GM23338 (cell line): ENCODE measurements at regions not wholly inside any gene's neighbourhood (a gene's known extent, or its start where the extent isn't known, plus 50 kb on each side); places are given as distances from the start of the nearest gene placed in this dataset.

Experiments
- ATAC-seq: fragments of 200-7000 bp; cut with Tn5 transposase; 3 replicates; pipeline ENCODE4 v1.9.1; 2020
- DNase-seq: peaks from one replicate; pipeline ENCODE4 v3.0.0-alpha.2; 2015; ENCODE audit warnings: low spot score
- H2AFZ ChIP-seq: fragments of 200-600 bp; sonication (generic); 2 replicates; pipeline ENCODE4 v1.8.0; 2016; ENCODE audit warnings: antibody characterized with exemption, mild to moderate bottlenecking, moderate library complexity
- H3F3A ChIP-seq: fragments of 200-600 bp; sonication (generic); replicated peaks from 2 replicates; pipeline ENCODE4 v1.8.0; 2017; ENCODE audit warnings: antibody characterized with exemption, mixed run types, low read depth
- H3K27ac ChIP-seq: fragments of 200-600 bp; sonication (generic); 2 replicates; pipeline ENCODE4 v1.6.1; 2016; ENCODE audit warnings: low read depth
- H3K27me3 ChIP-seq: fragments of 200-600 bp; sonication (generic); 2 replicates; pipeline ENCODE4 v1.8.0; 2016; ENCODE audit warnings: mild to moderate bottlenecking, mixed run types, moderate library complexity; ENCODE audit not compliant: insufficient read depth
- H3K36me3 ChIP-seq: fragments of 200-600 bp; sonication (generic); 2 replicates; pipeline ENCODE4 v1.8.0; 2016; ENCODE audit warnings: mild to moderate bottlenecking; ENCODE audit not compliant: insufficient read depth
- H3K4me1 ChIP-seq: fragments of 200-600 bp; sonication (generic); 2 replicates; pipeline ENCODE4 v1.8.0; 2016; ENCODE audit warnings: mild to moderate bottlenecking, moderate library complexity; ENCODE audit not compliant: insufficient read depth
- H3K4me2 ChIP-seq: fragments of 200-600 bp; sonication (generic); 2 replicates; pipeline ENCODE4 v1.7.1; 2017; ENCODE audit warnings: mixed run types
- H3K4me3 ChIP-seq: fragments of 200-600 bp; sonication (generic); 2 replicates; pipeline ENCODE4 v1.6.1; 2016; ENCODE audit warnings: mixed run types
- H3K79me2 ChIP-seq: fragments of 200-600 bp; sonication (generic); replicated peaks from 2 replicates; pipeline ENCODE4 v1.8.0; 2017; ENCODE audit warnings: mild to moderate bottlenecking; ENCODE audit not compliant: insufficient read depth
- H3K9me2 ChIP-seq: fragments of 200-600 bp; sonication (generic); 2 replicates; pipeline ENCODE4 v1.8.0; 2017; ENCODE audit not compliant: insufficient read depth
- H4K20me1 ChIP-seq: fragments of 200-600 bp; sonication (generic); replicated peaks from 2 replicates; pipeline ENCODE4 v1.8.0; 2017; ENCODE audit warnings: mild to moderate bottlenecking; ENCODE audit not compliant: insufficient read depth
- H3K27ac Mint-ChIP-seq: 2 replicates; pipeline ENCODE4 v1.8.0; 2020; ENCODE audit warnings: inconsistent platforms, mild to moderate bottlenecking, moderate library complexity, mixed read lengths
- H3K27me3 Mint-ChIP-seq: 3 replicates; pipeline ENCODE4 v1.8.0; 2022; ENCODE audit warnings: low read depth, mild to moderate bottlenecking, moderate library complexity, mixed read lengths, inconsistent platforms; ENCODE audit not compliant: insufficient read depth, poor library complexity
- H3K36me3 Mint-ChIP-seq: 3 replicates; pipeline ENCODE4 v1.8.0; 2021; ENCODE audit warnings: low read depth, mild to moderate bottlenecking, inconsistent platforms, moderate library complexity, mixed read lengths
- H3K4me1 Mint-ChIP-seq: 3 replicates; pipeline ENCODE4 v1.8.0; 2020; ENCODE audit warnings: mild to moderate bottlenecking, inconsistent platforms, mixed read lengths
- H3K4me3 Mint-ChIP-seq: 3 replicates; pipeline ENCODE4 v1.8.0; 2021; ENCODE audit warnings: moderate library complexity, mild to moderate bottlenecking, inconsistent platforms, mixed read lengths
- H3K9me3 Mint-ChIP-seq: 3 replicates; pipeline ENCODE4 v1.8.0; 2020; ENCODE audit warnings: moderate library complexity, mild to moderate bottlenecking, inconsistent platforms, mixed read lengths
- CREB1 ChIP-seq: fragments of 250-450 bp; sonication (Bioruptor Pico); IDR thresholded peaks from 2 replicates; pipeline ENCODE4 v1.5.0; 2020; ENCODE audit warnings: low read depth, mild to moderate bottlenecking, moderate library complexity
- CTCF ChIP-seq, 2 experiments: fragments of 200-600 bp in 1 of 2; sonication (generic) in 1 of 2; conservative IDR thresholded peaks; 2 replicates each; pipeline versions ENCODE4 v1.5.1 to v1.6.1; 2016 to 2017; ENCODE audit warnings: antibody characterized with exemption in 2 of 2, low read depth in 2 of 2, mild to moderate bottlenecking in 2 of 2, moderate library complexity in 1 of 2
- ETS1 ChIP-seq: IDR thresholded peaks from 2 replicates; pipeline ENCODE4 v1.6.1; 2016; ENCODE audit warnings: antibody characterized with exemption
- EZH2 ChIP-seq: fragments of 200-600 bp; sonication (generic); IDR thresholded peaks from one replicate; pipeline ENCODE4 v1.8.0; 2017; ENCODE audit warnings: antibody characterized with exemption, mild to moderate bottlenecking, low read depth; ENCODE audit not compliant: unreplicated experiment
- EZH2phosphoT487 ChIP-seq: fragments of 200-600 bp; sonication (generic); IDR thresholded peaks from one replicate; pipeline ENCODE4 v1.8.1; 2018; ENCODE audit warnings: antibody characterized with exemption; ENCODE audit not compliant: unreplicated experiment
- JUNB ChIP-seq: IDR thresholded peaks from one replicate; pipeline ENCODE4 v1.6.1; 2016; ENCODE audit warnings: antibody characterized with exemption; ENCODE audit not compliant: unreplicated experiment
- NANOG ChIP-seq: IDR thresholded peaks from 2 replicates; pipeline ENCODE4 v1.6.1; 2016; ENCODE audit warnings: antibody characterized with exemption, borderline replicate concordance
- POLR2AphosphoS5 ChIP-seq: IDR thresholded peaks from 2 replicates; pipeline ENCODE4 v1.6.1; 2016; ENCODE audit warnings: antibody characterized with exemption, low read depth
- REST ChIP-seq: IDR thresholded peaks from one replicate; pipeline ENCODE4 v1.6.1; 2018; ENCODE audit warnings: antibody characterized with exemption; ENCODE audit not compliant: unreplicated experiment
- STAT1 ChIP-seq: IDR thresholded peaks from one replicate; pipeline ENCODE4 v1.6.1; 2016; ENCODE audit warnings: antibody characterized with exemption; ENCODE audit not compliant: unreplicated experiment
- ZNF114 ChIP-seq: fragments of 250-450 bp; sonication (Bioruptor Pico); IDR thresholded peaks from 2 replicates; pipeline ENCODE4 v1.5.0; 2020; ENCODE audit warnings: mild to moderate bottlenecking, moderate library complexity
- ZNF331 ChIP-seq: fragments of 250-450 bp; sonication (Bioruptor Pico); IDR thresholded peaks from 2 replicates; pipeline ENCODE4 v1.5.0; 2020; ENCODE audit warnings: low read depth, mild to moderate bottlenecking, moderate library complexity
- ZNF462 ChIP-seq: fragments of 250-450 bp; sonication (Bioruptor Pico); IDR thresholded peaks from 2 replicates; pipeline ENCODE4 v1.5.0; 2020; ENCODE audit warnings: mild to moderate bottlenecking, moderate library complexity

DNA sequence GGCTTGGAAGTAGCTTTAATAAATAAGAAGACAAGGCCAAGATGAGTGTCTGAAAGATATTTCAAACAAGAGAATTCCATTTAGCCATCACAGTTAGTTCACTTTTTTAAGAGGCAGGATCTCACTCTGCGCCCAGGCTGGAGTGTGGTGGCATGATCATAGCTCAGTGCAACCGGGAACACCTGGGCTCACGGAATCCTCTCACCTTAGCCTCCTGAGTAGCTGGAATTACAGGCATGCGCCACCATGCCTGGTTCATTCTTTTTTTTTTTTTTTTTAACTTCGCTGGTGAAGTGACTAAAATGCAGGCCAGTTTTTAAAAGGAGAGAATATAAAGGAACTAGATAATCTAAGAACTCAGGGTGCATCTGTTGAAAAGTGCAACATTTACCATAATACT is 200.3 kb downstream of the KCTD12 start:
- TF ChIP-seq JUNB (no peak), ETS1 (no peak), REST (no peak), ZNF331 (no peak), STAT1 (no peak), ZNF114 (no peak), POLR2AphosphoS5 (no peak), EZH2phosphoT487 (no peak), CTCF (conservative IDR thresholded peaks at IDR 0.05; ENCODE audit: low read depth in 2 of 2) (no peak), EZH2 (no peak), CREB1 (CRISPR knock-in tag) (no peak), ZNF462 (CRISPR knock-in tag) (no peak), NANOG (no peak)
- H3F3A ChIP-seq: no peaks in the 10 kb centered on the region
- H3K9me3 Mint-ChIP-seq: no peaks in the 10 kb centered on the region
- H3K36me3 Mint-ChIP-seq: no peaks in the 10 kb centered on the region
- H3K4me2 ChIP-seq: no peak overlapping the region
- H3K27me3 Mint-ChIP-seq: no peaks in the 10 kb centered on the region
- no peak overlapping the region for H2AFZ ChIP-seq
- H3K27ac ChIP-seq: no peak overlapping the region
- H3K9me2 ChIP-seq: no peaks in the 10 kb centered on the region
- no peaks in the 10 kb centered on the region for H3K27me3 ChIP-seq
- H3K79me2 ChIP-seq: no peaks in the 10 kb centered on the region
- H3K4me1 Mint-ChIP-seq: peaks cover 14% of the 10 kb centered on the region
- DNase-seq: peak; percentile 24
- no peaks in the 10 kb centered on the region for H4K20me1 ChIP-seq
- peak; percentile 59 for ATAC-seq
- no peak overlapping the region for H3K27ac Mint-ChIP-seq
- no peak overlapping the region for H3K4me3 Mint-ChIP-seq
- H3K36me3 ChIP-seq: no peaks in the 10 kb centered on the region
- peaks cover 3% of the 10 kb centered on the region; the same call in 1 of the 2 replicates for H3K4me1 ChIP-seq
- H3K4me3 ChIP-seq: no peak overlapping the region
